ENCODE measurements at regions not wholly inside any gene's neighbourhood (a gene's known extent, or its start where the extent isn't known, plus 50 kb on each side); places are given as distances from the start of the nearest gene placed in this dataset.

DNA sequence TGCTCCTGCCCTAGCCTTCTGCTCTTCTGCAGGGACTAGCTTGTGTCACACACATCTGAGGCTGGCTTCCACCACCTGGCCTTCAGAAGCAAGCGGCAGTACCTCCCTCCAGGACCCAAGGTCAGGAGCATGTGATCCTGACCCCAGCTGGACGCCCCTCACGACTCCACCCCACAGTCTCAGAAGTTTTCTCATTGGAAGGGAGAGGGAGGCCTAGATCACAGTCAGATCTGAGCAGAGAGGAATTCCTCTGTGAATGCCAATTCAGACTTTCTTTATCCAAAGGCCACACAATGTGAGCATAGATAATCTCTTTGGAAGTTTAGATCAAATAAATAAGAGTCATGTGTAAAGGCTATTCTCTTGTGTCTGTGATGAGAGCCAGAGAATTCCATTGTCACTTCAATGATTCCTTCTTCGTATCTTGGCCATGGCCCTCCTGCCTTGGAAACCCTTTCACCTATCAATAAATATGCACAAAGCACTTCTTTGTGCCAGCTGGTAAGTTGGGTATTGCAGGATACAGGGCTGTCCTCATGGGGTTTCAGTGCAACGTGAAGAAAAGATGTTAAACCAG, 142.9 kb downstream of the SNX19 start:
- TF ChIP-seq GABPA (IDR thresholded peaks at IDR 0.05; ENCODE audit: low read depth) (no peak), CTCF (IDR thresholded peaks at IDR 0.05; ENCODE audit: insufficient read depth, low read length) (no peak), POLR2AphosphoS5 (IDR thresholded peaks at IDR 0.05; ENCODE audit: low read depth) (no peak), SPI1 (IDR thresholded peaks at IDR 0.05; ENCODE audit: borderline replicate concordance, low read depth) (no peak)
- TF ChIP-seq, protein P1, sequence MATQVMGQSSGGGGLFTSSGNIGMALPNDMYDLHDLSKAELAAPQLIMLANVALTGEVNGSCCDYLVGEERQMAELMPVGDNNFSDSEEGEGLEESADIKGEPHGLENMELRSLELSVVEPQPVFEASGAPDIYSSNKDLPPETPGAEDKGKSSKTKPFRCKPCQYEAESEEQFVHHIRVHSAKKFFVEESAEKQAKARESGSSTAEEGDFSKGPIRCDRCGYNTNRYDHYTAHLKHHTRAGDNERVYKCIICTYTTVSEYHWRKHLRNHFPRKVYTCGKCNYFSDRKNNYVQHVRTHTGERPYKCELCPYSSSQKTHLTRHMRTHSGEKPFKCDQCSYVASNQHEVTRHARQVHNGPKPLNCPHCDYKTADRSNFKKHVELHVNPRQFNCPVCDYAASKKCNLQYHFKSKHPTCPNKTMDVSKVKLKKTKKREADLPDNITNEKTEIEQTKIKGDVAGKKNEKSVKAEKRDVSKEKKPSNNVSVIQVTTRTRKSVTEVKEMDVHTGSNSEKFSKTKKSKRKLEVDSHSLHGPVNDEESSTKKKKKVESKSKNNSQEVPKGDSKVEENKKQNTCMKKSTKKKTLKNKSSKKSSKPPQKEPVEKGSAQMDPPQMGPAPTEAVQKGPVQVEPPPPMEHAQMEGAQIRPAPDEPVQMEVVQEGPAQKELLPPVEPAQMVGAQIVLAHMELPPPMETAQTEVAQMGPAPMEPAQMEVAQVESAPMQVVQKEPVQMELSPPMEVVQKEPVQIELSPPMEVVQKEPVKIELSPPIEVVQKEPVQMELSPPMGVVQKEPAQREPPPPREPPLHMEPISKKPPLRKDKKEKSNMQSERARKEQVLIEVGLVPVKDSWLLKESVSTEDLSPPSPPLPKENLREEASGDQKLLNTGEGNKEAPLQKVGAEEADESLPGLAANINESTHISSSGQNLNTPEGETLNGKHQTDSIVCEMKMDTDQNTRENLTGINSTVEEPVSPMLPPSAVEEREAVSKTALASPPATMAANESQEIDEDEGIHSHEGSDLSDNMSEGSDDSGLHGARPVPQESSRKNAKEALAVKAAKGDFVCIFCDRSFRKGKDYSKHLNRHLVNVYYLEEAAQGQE (IDR thresholded peaks at IDR 0.05; ENCODE audit: insufficient replicate concordance, low read depth), result no peak
- Histone ChIP-seq H3K4me3 (replicated peaks; ENCODE audit: insufficient read depth, low read length) (no peak overlapping the region), H3K27me3 (ENCODE audit: insufficient read depth, poor library complexity, severe bottlenecking) (no peaks in the 10 kb centered on the region), H3K27ac (replicated peaks) (no peak overlapping the region)
- no peak for DNase-seq (ENCODE audit: low read depth in 1 of 2, low spot score in 1 of 2)

DNA sequence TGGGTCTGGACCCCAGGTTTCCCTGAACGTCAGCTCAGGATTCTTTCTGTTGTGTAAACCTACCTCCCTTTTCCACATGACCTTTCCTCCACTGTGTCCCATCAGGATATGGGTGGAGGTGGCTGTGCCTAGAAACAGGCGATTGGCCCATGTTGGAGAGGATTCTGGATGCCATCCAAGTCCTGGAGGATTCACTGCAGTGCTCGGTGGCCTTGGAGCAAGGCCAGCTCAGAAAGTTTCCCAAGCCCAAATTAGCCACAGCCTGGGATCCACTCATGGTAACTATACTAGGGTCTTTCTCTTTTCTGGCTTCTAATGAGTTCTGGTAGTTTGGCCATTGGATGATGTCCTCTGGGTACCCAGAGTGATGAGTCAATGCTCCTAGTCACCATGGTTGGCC, 141.6 kb downstream of the SNX19 start:
- H3K27me3 ChIP-seq (ENCODE audit: insufficient read depth, poor library complexity, severe bottlenecking), result no peaks in the 10 kb centered on the region

GRCh38 chr11:130775306-130776060, 140.8 kb downstream of the SNX19 start:
- Histone ChIP-seq H3K4me3 (replicated peaks; ENCODE audit: insufficient read depth, low read length) (no peak overlapping the region), H3K27ac (replicated peaks) (no peak overlapping the region), H3K27me3 (ENCODE audit: insufficient read depth, poor library complexity, severe bottlenecking) (no peaks in the 10 kb centered on the region)
- no peak for DNase-seq (ENCODE audit: low read depth in 1 of 2, low spot score in 1 of 2)
- TF ChIP-seq CTCF (IDR thresholded peaks at IDR 0.05; ENCODE audit: insufficient read depth, low read length), result no peak
- TF ChIP-seq POLR2AphosphoS5 (IDR thresholded peaks at IDR 0.05; ENCODE audit: low read depth), result no peak
- TF ChIP-seq GABPA (IDR thresholded peaks at IDR 0.05; ENCODE audit: low read depth), result no peak
- TF ChIP-seq SPI1 (IDR thresholded peaks at IDR 0.05; ENCODE audit: borderline replicate concordance, low read depth), result no peak

More for the DNA sequence above, 141.6 kb downstream of the SNX19 start:
- Histone ChIP-seq H3K27ac (replicated peaks) (no peak overlapping the region), H3K4me3 (replicated peaks; ENCODE audit: insufficient read depth, low read length) (no peak overlapping the region)
- no peak for DNase-seq (ENCODE audit: low read depth in 1 of 2, low spot score in 1 of 2)
- TF ChIP-seq, protein P1 (IDR thresholded peaks at IDR 0.05; ENCODE audit: insufficient replicate concordance, low read depth), result no peak
- TF ChIP-seq POLR2AphosphoS5 (IDR thresholded peaks at IDR 0.05; ENCODE audit: low read depth) (no peak), CTCF (IDR thresholded peaks at IDR 0.05; ENCODE audit: insufficient read depth, low read length) (no peak), GABPA (IDR thresholded peaks at IDR 0.05; ENCODE audit: low read depth) (no peak), SPI1 (IDR thresholded peaks at IDR 0.05; ENCODE audit: borderline replicate concordance, low read depth) (no peak)
